ENCODE measurements at regions not wholly inside any gene's neighbourhood (a gene's known extent, or its start where the extent isn't known, plus 50 kb on each side); places are given as distances from the start of the nearest gene placed in this dataset.

DNA sequence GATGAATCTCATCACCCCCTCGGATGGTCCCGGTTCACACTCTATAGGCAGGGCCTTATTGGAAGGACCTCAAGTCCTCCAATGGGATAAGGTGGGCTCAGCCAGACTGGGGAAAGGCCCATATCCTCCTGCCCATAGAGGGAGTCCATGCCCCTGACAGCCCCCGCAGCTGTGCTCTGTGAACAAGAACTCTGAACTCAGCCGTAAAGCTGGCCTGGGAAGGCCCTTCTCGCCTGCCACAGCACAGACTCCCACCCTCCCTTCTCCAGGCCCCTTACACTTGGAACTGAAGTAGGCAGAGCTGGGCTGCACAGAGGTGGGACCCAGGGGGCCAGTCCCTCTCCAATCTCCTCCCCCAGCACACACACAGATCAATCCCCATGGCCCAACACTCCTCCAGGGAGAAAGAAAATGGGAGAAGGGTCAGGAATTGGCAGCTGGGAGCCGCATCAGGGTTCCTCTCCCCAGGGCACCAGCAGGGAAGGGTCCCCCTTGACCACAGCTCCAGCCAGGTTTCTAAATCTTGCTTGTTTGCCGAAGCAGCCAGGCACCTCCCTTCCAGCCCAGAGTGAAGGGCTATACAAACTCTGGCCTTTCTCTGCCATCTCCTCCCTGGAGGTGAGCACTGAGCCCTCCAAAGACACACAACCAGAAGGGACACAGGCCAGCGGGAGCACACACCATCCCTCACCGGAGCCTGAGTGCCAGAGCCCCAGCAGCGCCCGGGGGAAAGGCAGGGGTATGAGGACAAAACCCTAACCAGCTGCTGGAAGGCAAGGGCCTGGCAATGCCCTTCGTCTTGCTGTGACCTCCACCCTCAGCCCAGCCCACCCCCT, 454.1 kb downstream of the SOX9 start:
- DNase-seq (ENCODE audit: low spot score) = no peak

GRCh38 chr17:72575542-72576233, 454.9 kb downstream of the SOX9 start:
- no peak for DNase-seq (ENCODE audit: low spot score)

GRCh38 chr17:72576289-72576759, 455.5 kb downstream of the SOX9 start:
- DNase-seq (ENCODE audit: low spot score) = no peak

GRCh38 chr17:72578817-72579470, 458.1 kb downstream of the SOX9 start:
- DNase-seq (ENCODE audit: low spot score) = no peak

GRCh38 chr17:72579990-72580320, 459.1 kb downstream of the SOX9 start:
- DNase-seq (ENCODE audit: low spot score) = no peak

DNA sequence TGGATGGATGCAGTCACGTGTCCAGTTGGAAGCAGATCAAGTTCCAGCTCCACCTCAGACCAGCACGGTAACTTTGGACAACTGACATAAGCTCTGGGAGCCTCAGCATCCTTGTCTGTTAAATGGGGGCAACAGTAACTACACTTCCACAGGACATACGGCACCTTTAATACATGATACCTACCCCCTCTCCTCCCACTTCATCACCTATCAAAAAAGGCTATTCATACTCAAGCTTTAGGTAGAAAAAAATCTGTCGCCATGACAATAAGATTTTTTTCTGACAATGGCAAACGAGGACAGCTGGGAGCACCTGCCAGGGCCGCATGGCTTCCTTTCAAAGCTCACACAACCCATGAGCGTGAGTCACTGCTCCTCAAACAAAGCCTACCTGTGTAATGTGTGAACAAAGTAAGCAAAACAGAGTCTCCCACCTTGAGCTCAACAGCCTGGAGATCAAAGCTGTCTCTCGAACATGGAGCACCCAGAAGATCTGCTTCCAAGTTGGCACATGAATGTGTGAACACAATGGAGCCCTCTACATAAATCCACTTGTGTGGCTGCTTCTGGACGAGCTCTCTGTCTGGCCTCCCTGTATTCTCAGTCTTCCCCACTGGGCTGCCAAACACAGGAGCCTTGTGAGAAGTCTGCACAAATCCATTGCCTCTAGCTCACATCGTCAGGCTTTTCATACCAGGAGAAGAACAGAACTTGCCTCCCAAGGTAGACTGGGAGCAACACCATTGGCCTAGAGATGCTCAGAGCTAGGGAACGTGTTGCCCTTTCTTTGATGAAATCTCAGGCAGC, 459.7 kb downstream of the SOX9 start:
- DNase-seq (ENCODE audit: low spot score) = peak; percentile 73

- no peak for DNase-seq (ENCODE audit: low spot score)
Measured at GRCh38 chr17:72587156-72587555, 466.3 kb downstream of the SOX9 start.

- DNase-seq (ENCODE audit: low spot score) = peak; percentile 62
Measured at GRCh38 chr17:72587773-72588511, 467.1 kb downstream of the SOX9 start.

DNA sequence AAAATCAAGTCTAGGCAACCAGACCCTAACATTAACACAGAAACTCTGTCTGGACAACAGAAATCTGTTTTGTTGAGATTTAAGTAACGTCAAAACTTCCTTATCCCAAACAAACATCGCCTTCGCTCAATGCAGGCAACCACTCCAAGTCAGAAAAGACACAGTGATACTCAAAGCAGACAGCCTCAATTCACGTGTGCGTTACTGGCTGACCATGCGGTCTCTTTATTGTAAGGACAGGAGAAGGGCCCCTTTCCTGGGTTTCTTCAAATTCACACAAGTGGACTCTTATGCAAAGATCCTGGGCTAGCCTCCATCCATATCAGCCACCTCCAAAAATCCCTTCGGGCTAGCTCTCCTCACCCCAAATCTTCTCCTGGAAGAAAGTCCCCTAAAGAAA, 467.7 kb downstream of the SOX9 start:
- DNase-seq (ENCODE audit: low spot score) = peak; percentile 53

- DNase-seq (ENCODE audit: low spot score) = peak; percentile 76
Measured at GRCh38 chr17:72588961-72589360, 468.1 kb downstream of the SOX9 start.

DNA sequence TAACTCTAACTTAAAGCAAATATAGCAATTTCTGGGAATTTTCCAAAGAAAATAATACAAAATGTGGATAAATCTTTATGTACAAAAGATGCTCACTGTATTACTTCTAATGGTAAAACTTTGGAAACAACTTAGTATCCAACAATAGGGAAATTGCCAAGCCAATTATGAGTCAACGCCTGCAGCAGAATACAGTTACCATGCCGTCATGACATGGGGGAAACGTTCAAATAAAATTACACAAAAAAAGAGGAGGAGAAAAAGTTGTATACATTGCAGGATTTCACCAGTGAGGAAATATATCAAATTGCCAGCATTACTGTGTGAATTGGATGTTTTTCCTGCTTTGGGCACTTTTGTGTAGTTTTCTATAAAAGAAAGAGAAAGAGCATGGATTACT, 469.6 kb downstream of the SOX9 start:
- peak; percentile 43 for DNase-seq (ENCODE audit: low spot score)

- no peak for DNase-seq (ENCODE audit: low spot score)
Measured at GRCh38 chr17:72590882-72591281, 470.1 kb downstream of the SOX9 start.

DNA sequence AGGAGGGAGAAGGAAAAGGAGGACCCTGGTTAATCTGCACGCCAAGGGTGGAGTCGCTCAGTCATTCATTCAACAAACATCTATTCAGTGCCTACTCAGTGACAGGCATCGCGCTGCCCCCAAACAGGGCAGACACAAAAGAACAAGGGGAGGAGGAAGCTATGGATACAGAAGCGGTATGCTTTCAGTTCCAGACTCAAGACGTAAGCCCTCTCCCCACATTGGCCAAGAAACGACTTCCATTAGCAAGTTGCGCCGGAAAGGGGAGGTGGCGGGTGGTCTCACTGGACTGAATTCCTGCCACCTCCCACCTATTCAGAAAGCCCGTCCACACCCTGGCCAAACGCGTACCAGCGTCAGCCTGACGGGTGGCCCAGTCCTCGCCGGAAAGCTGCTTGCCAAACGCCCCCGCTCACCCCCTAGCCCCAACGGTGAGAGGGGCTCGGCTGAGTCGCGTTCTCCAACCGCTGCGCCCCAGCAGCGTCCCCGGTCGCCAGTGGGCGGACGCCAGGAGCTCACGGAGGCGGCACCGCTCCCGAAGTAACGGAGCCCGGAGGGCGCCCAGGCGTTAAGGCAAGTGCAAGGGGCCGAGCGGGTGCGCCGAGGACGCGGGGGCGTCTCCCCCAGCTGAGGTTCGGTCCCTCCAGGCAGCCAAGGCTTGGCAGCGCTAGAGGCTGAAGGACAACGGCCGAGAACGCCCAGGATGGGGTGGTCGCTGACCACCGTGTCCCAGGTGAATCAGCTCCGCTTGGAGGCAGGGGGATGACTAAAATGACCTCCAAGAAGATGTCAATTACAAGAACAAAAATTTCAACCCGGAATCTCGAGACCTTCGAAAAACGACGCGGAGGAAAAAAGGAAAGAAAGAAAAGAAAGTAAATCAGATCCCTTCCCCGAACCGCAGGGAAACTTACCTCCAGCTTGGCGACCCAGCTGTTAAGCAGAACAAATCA, 470.7 kb downstream of the SOX9 start:
- DNase-seq (ENCODE audit: low spot score) = peak; percentile 54

- DNase-seq (ENCODE audit: low spot score) = peak; percentile 74
Measured at GRCh38 chr17:72592242-72592966, 471.6 kb downstream of the SOX9 start.

DNA sequence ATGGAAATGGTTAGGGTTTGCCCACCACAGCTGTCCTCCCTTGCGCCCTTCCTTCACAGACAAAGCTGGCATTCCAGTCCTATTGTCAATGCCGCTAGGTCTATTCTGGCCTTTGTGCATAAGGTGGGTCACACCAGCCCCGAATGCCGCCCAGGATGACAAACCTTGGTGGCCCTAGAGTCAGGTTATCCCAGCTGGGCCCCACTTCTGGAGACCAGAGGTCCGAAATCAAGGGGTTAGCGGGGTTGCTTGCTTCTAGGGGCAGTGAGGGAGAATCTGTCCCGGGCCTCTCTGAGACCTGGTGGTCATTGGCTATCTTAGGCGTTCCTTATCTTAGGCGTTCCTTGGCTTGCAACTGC, 472.1 kb downstream of the SOX9 start:
- no peak for DNase-seq (ENCODE audit: low spot score)

DNA sequence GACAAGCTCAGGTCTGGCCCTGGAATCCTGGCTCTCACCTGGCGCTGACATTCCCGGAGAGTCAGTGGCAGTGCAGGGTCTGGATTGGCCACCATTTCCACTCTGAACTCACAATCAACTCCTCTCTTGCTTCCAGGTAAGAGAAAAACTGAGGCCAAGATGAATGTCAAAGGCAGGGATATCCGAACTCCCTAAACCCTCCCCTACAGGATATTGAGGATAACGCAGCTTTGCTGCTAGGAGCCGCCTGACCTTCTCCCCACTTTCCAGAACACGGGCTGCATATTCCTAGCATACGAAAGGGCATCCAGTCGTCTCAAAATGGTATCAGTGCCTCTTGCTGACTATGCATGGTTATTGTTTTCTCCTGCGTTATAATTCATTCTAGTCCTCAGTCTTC, 473.4 kb downstream of the SOX9 start:
- no peak for DNase-seq (ENCODE audit: low spot score)

Data from HT-29 (cell line).